ENCODE measurements at regions not wholly inside any gene's neighbourhood (a gene's known extent, or its start where the extent isn't known, plus 50 kb on each side); places are given as distances from the start of the nearest gene placed in this dataset.

- Histone ChIP-seq H3K36me3 (ENCODE audit: control insufficient read depth in 2 of 2, insufficient read depth in 1 of 2, low read length in 2 of 2) (no peaks in the 10 kb centered on the region), H3K9me3 (ENCODE audit: control insufficient read depth, insufficient read depth, low read depth, low read length) (no peaks in the 10 kb centered on the region), H3K4me3 (ENCODE audit: low read depth, low read length) (no peak overlapping the region), H3K27ac (ENCODE audit: extremely low read depth, low read depth, low read length) (no peak overlapping the region), H3K4me1 (ENCODE audit: control insufficient read depth, insufficient read depth, low read length) (no peaks in the 10 kb centered on the region)
- ChIA-PET CTCF (interaction anchor here (0.6 kb wide), 1 partner anchor 230 kb away, joined by 3 read pairs; no protein-coding TSS in a partner anchor), POLR2A (no interaction called here)
- TF ChIP-seq MYNN (tag by site-specific recombination; IDR thresholded peaks at IDR 0.05; ENCODE audit: borderline replicate concordance) (no peak), ZNF600 (tag by site-specific recombination; IDR thresholded peaks at IDR 0.05) (no peak), ZNF416 (tag by site-specific recombination; IDR thresholded peaks at IDR 0.05) (no peak), ZIC2 (tag by site-specific recombination; IDR thresholded peaks at IDR 0.05) (no peak), ZNF433 (tag by site-specific recombination; IDR thresholded peaks at IDR 0.05; ENCODE audit: low read depth) (no peak), ZNF623 (tag by site-specific recombination; IDR thresholded peaks at IDR 0.05) (no peak), ZNF596 (tag by site-specific recombination; IDR thresholded peaks at IDR 0.05) (no peak), ZNF529 (tag by site-specific recombination; IDR thresholded peaks at IDR 0.05; ENCODE audit: insufficient replicate concordance) (no peak), ZNF292 (tag by site-specific recombination; IDR thresholded peaks at IDR 0.05; ENCODE audit: borderline replicate concordance, low read depth) (no peak)
These were observed 265.6 kb upstream of the CDIN1 start for GRCh38 chr15:36313736-36314280.

- no peak for TF ChIP-seq ZNF624 (tag by site-specific recombination; IDR thresholded peaks at IDR 0.05)
- no peak for TF ChIP-seq MZF1 (tag by site-specific recombination; IDR thresholded peaks at IDR 0.05; ENCODE audit: borderline replicate concordance)
- TF ChIP-seq PRDM1 (tag by site-specific recombination; IDR thresholded peaks at IDR 0.05) = no peak
- no peak for TF ChIP-seq ZNF76 (tag by site-specific recombination; IDR thresholded peaks at IDR 0.05; ENCODE audit: borderline replicate concordance, low read depth)
- TF ChIP-seq ZNF37A (tag by site-specific recombination; IDR thresholded peaks at IDR 0.05) = no peak
- TF ChIP-seq GLI4 (tag by site-specific recombination; IDR thresholded peaks at IDR 0.05) = no peak
- no peak for TF ChIP-seq ZBTB48 (tag by site-specific recombination; IDR thresholded peaks at IDR 0.05)
- no peak for TF ChIP-seq SCRT1 (tag by site-specific recombination; IDR thresholded peaks at IDR 0.05; ENCODE audit: borderline replicate concordance)
- no peak overlapping the region for H3K27ac ChIP-seq (ENCODE audit: extremely low read depth, low read depth, low read length)
- no peaks in the 10 kb centered on the region for H3K36me3 ChIP-seq (ENCODE audit: control insufficient read depth in 2 of 2, insufficient read depth in 1 of 2, low read length in 2 of 2)
- H3K9me3 ChIP-seq (ENCODE audit: control insufficient read depth, insufficient read depth, low read depth, low read length) = no peaks in the 10 kb centered on the region
- POLR2A ChIA-PET = no interaction called here
- H3K4me1 ChIP-seq (ENCODE audit: control insufficient read depth, insufficient read depth, low read length) = no peaks in the 10 kb centered on the region
- H3K4me3 ChIP-seq (ENCODE audit: low read depth, low read length) = no peak overlapping the region
- CTCF ChIA-PET = no interaction called here
These were observed 263.8 kb upstream of the CDIN1 start for GRCh38 chr15:36315649-36316048.

- Histone ChIP-seq H3K9me3 (ENCODE audit: control insufficient read depth, insufficient read depth, low read depth, low read length) (no peaks in the 10 kb centered on the region), H3K4me3 (ENCODE audit: low read depth, low read length) (no peak overlapping the region), H3K4me1 (ENCODE audit: control insufficient read depth, insufficient read depth, low read length) (no peaks in the 10 kb centered on the region), H3K27ac (ENCODE audit: extremely low read depth, low read depth, low read length) (no peak overlapping the region), H3K36me3 (ENCODE audit: control insufficient read depth in 2 of 2, insufficient read depth in 1 of 2, low read length in 2 of 2) (no peaks in the 10 kb centered on the region)
- POLR2A ChIA-PET = no interaction called here
- CTCF ChIA-PET = no interaction called here
- TF ChIP-seq REPIN1 (tag by site-specific recombination; IDR thresholded peaks at IDR 0.05; ENCODE audit: low read depth) (no peak), OSR2 (tag by site-specific recombination; IDR thresholded peaks at IDR 0.05) (no peak), TSHZ1 (tag by site-specific recombination; IDR thresholded peaks at IDR 0.05; ENCODE audit: borderline replicate concordance) (no peak), ZNF398 (tag by site-specific recombination; IDR thresholded peaks at IDR 0.05) (no peak), ZBTB26 (tag by site-specific recombination; optimal IDR thresholded peaks at IDR 0.05) (no peak), INSM2 (tag by site-specific recombination; IDR thresholded peaks at IDR 0.05) (no peak), ZNF112 (tag by site-specific recombination; IDR thresholded peaks at IDR 0.05) (no peak), PRDM1 (tag by site-specific recombination; IDR thresholded peaks at IDR 0.05) (no peak), ZNF610 (tag by site-specific recombination; IDR thresholded peaks at IDR 0.05; ENCODE audit: borderline replicate concordance) (no peak), ZNF76 (tag by site-specific recombination; IDR thresholded peaks at IDR 0.05; ENCODE audit: borderline replicate concordance, low read depth) (no peak)
These were observed 255.8 kb upstream of the CDIN1 start for GRCh38 chr15:36323615-36324014.

All from HEK293 (cell line).